COR-L47 (cell line): ENCODE measurements at regions not wholly inside any gene's neighbourhood (a gene's known extent, or its start where the extent isn't known, plus 50 kb on each side); places are given as distances from the start of the nearest gene placed in this dataset.

ENCODE experiments used
- DNase-seq: peaks from one replicate; lab custom pipeline; 2025; lab: John Stamatoyannopoulos, UW

DNA sequence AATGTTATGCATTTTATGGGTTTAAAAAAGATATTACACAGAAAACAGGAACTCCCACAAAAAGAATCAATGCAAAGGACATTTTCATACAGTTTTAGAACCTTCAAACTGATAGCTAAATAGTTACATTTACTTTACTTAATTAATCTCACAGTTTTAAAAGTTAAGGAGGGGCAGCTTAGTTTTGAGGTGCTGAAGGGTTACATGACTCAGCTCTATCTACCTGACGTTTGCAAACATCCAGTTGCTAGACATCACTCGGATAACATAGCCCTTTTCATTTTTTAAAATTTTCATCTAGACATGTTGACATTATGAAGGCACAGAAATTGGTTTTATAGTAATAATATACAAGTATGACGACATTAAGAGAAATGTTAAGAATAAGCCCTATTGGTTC is 53.7 kb upstream of the HSD17B12 start:
- no peak for DNase-seq
